DOHH2 (cell line): ENCODE measurements at regions not wholly inside any gene's neighbourhood (a gene's known extent, or its start where the extent isn't known, plus 50 kb on each side); places are given as distances from the start of the nearest gene placed in this dataset.

Experiments used
- H3F3A ChIP-seq: fragments of 200-600 bp; sonication (generic), shearing (Covaris generic); 2 replicates; pipeline ENCODE4 v1.6.0; 2016; ENCODE audit warnings: antibody characterized with exemption, mild to moderate bottlenecking; ENCODE audit not compliant: control insufficient read depth, insufficient read depth
- H3K27ac ChIP-seq: fragments of 200-600 bp; sonication (generic); 2 replicates; pipeline ENCODE4 v1.5.1; 2014; ENCODE audit warnings: low read depth, mild to moderate bottlenecking, low read length, moderate library complexity
- H3K27me3 ChIP-seq: fragments of 200-600 bp; sonication (generic); 2 replicates; pipeline ENCODE4 v1.6.1; 2014; ENCODE audit warnings: mild to moderate bottlenecking, low read length, mixed read lengths; ENCODE audit not compliant: control insufficient read depth
- H3K36me3 ChIP-seq: fragments of 200-600 bp; sonication (generic); 2 replicates; pipeline ENCODE4 v1.6.1; 2014; ENCODE audit warnings: mild to moderate bottlenecking, low read length, moderate library complexity, mixed read lengths; ENCODE audit not compliant: control insufficient read depth
- H3K4me1 ChIP-seq: fragments of 200-600 bp; sonication (generic); 2 replicates; pipeline ENCODE4 v1.6.1; 2014; ENCODE audit warnings: mild to moderate bottlenecking, low read length, mixed read lengths; ENCODE audit not compliant: control insufficient read depth
- H3K4me2 ChIP-seq: fragments of 200-600 bp; sonication (generic); 2 replicates; pipeline ENCODE4 v1.6.0; 2014; ENCODE audit warnings: mild to moderate bottlenecking, low read length, moderate library complexity
- H3K4me3 ChIP-seq: fragments of 200-600 bp; sonication (generic); 2 replicates; pipeline ENCODE4 v1.5.1; 2014; ENCODE audit warnings: mild to moderate bottlenecking, low read length, mixed read lengths
- H3K79me2 ChIP-seq: fragments of 200-600 bp; sonication (generic); 2 replicates; pipeline ENCODE4 v1.6.1; 2014; ENCODE audit warnings: mild to moderate bottlenecking, low read length, mixed read lengths; ENCODE audit not compliant: control insufficient read depth
- H3K9me2 ChIP-seq: fragments of 200-600 bp; sonication (generic); replicated peaks from 2 replicates; pipeline ENCODE4 v1.6.1; 2014; ENCODE audit warnings: mild to moderate bottlenecking, low read length, mixed read lengths; ENCODE audit not compliant: control insufficient read depth
- H3K9me3 ChIP-seq: fragments of 200-600 bp; sonication (generic); 2 replicates; pipeline ENCODE4 v1.6.1; 2014; ENCODE audit warnings: antibody characterized with exemption, low read length, mixed read lengths; ENCODE audit not compliant: control insufficient read depth, insufficient read depth
- H4K20me1 ChIP-seq: fragments of 200-600 bp; sonication (generic); 2 replicates; pipeline ENCODE4 v1.6.0; 2014; ENCODE audit warnings: low read depth, mild to moderate bottlenecking, antibody characterized with exemption, low read length, moderate library complexity; ENCODE audit not compliant: control insufficient read depth, insufficient read depth
- EZH2phosphoT487 ChIP-seq: fragments of 200-600 bp; sonication (generic); IDR thresholded peaks from 2 replicates; pipeline ENCODE4 v1.6.1; 2017; ENCODE audit warnings: borderline replicate concordance, mild to moderate bottlenecking, antibody characterized with exemption, low read length, moderate library complexity, mixed read lengths
- TF ChIP-seq, protein P1 (sequence below): fragments of 200-600 bp; sonication (generic); IDR thresholded peaks from one replicate; pipeline ENCODE4 v1.5.1; 2014; ENCODE audit warnings: antibody characterized with exemption, mild to moderate bottlenecking, low read depth, low read length; ENCODE audit not compliant: poor library complexity, severe bottlenecking

- Histone ChIP-seq H3K4me2 (no peak overlapping the region), H3K4me1 (no peaks in the 10 kb centered on the region), H3K36me3 (no peaks in the 10 kb centered on the region), H3K9me2 (no peaks in the 10 kb centered on the region), H3K27me3 (no peaks in the 10 kb centered on the region), H3K79me2 (no peaks in the 10 kb centered on the region), H3K9me3 (no peaks in the 10 kb centered on the region), H3F3A (no peaks in the 10 kb centered on the region), H4K20me1 (no peaks in the 10 kb centered on the region), H3K4me3 (no peak overlapping the region), H3K27ac (no peak overlapping the region)
- no peak for TF ChIP-seq EZH2phosphoT487
- TF ChIP-seq, protein P1, sequence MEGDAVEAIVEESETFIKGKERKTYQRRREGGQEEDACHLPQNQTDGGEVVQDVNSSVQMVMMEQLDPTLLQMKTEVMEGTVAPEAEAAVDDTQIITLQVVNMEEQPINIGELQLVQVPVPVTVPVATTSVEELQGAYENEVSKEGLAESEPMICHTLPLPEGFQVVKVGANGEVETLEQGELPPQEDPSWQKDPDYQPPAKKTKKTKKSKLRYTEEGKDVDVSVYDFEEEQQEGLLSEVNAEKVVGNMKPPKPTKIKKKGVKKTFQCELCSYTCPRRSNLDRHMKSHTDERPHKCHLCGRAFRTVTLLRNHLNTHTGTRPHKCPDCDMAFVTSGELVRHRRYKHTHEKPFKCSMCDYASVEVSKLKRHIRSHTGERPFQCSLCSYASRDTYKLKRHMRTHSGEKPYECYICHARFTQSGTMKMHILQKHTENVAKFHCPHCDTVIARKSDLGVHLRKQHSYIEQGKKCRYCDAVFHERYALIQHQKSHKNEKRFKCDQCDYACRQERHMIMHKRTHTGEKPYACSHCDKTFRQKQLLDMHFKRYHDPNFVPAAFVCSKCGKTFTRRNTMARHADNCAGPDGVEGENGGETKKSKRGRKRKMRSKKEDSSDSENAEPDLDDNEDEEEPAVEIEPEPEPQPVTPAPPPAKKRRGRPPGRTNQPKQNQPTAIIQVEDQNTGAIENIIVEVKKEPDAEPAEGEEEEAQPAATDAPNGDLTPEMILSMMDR, result no peak
Observed at GRCh38 chr20:11794525-11794924, 123.2 kb upstream of the BTBD3 start.

- H3K36me3 ChIP-seq, result no peaks in the 10 kb centered on the region
- H3K9me2 ChIP-seq, result no peaks in the 10 kb centered on the region
- no peaks in the 10 kb centered on the region for H3F3A ChIP-seq
- H3K79me2 ChIP-seq, result no peaks in the 10 kb centered on the region
- H3K4me3 ChIP-seq, result no peak overlapping the region
- no peaks in the 10 kb centered on the region for H4K20me1 ChIP-seq
- H3K27me3 ChIP-seq, result no peaks in the 10 kb centered on the region
- H3K4me1 ChIP-seq, result no peaks in the 10 kb centered on the region
- no peak overlapping the region for H3K27ac ChIP-seq
- H3K4me2 ChIP-seq, result no peak overlapping the region
- TF ChIP-seq, protein P1, result no peak
- no peak for TF ChIP-seq EZH2phosphoT487
- no peaks in the 10 kb centered on the region for H3K9me3 ChIP-seq
Observed at GRCh38 chr20:11795071-11795615, 122.5 kb upstream of the BTBD3 start.

GRCh38 chr20:11796026-11796425 lies 121.7 kb upstream of the BTBD3 start:
- Histone ChIP-seq H3K27ac (no peak overlapping the region), H3K27me3 (no peaks in the 10 kb centered on the region), H4K20me1 (no peaks in the 10 kb centered on the region), H3K9me3 (no peaks in the 10 kb centered on the region), H3K9me2 (no peaks in the 10 kb centered on the region), H3K4me2 (no peak overlapping the region), H3K4me3 (no peak overlapping the region), H3F3A (no peaks in the 10 kb centered on the region), H3K4me1 (no peaks in the 10 kb centered on the region), H3K36me3 (no peaks in the 10 kb centered on the region), H3K79me2 (no peaks in the 10 kb centered on the region)
- no peak for TF ChIP-seq EZH2phosphoT487

- Histone ChIP-seq H3K4me2 (no peak overlapping the region), H3K4me3 (no peak overlapping the region), H3K27ac (no peak overlapping the region), H3K79me2 (no peaks in the 10 kb centered on the region), H3K9me3 (no peaks in the 10 kb centered on the region), H3K9me2 (no peaks in the 10 kb centered on the region), H3K27me3 (no peaks in the 10 kb centered on the region), H3K36me3 (no peaks in the 10 kb centered on the region), H3K4me1 (no peaks in the 10 kb centered on the region), H3F3A (no peaks in the 10 kb centered on the region), H4K20me1 (no peaks in the 10 kb centered on the region)
- TF ChIP-seq EZH2phosphoT487, result no peak
- TF ChIP-seq, protein P1, result no peak
Observed at GRCh38 chr20:11797156-11797555, 120.5 kb upstream of the BTBD3 start.
